ENCODE measurements at regions not wholly inside any gene's neighbourhood (a gene's known extent, or its start where the extent isn't known, plus 50 kb on each side); places are given as distances from the start of the nearest gene placed in this dataset.

DNA sequence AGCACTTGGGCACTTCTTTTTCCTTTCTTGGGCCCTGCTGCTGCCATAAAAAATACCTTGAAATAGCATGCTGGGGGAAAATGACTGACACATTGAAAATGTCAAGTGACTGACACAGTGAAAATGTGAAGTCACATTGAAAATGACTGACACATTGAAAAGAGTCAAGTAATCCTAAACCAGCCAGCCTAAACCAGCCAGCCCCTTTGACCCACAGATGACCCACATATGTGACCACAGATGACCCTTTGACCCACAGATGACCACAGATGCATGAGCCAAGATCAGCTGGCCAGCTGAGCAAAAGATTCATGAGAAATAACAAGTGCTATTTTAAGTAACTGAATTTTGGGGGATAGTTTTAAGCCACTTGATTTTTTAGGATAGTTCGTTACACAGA, 97.8 kb upstream of the SLC28A3 start:
- TF ChIP-seq ZNF121 (CRISPR knock-in tag; IDR thresholded peaks at IDR 0.05): no peak
- TF ChIP-seq IKZF1 (IDR thresholded peaks at IDR 0.05): no peak
- TF ChIP-seq MYC (CRISPR knock-in tag; IDR thresholded peaks at IDR 0.05; ENCODE audit: borderline replicate concordance): no peak
- TF ChIP-seq, protein P1, sequence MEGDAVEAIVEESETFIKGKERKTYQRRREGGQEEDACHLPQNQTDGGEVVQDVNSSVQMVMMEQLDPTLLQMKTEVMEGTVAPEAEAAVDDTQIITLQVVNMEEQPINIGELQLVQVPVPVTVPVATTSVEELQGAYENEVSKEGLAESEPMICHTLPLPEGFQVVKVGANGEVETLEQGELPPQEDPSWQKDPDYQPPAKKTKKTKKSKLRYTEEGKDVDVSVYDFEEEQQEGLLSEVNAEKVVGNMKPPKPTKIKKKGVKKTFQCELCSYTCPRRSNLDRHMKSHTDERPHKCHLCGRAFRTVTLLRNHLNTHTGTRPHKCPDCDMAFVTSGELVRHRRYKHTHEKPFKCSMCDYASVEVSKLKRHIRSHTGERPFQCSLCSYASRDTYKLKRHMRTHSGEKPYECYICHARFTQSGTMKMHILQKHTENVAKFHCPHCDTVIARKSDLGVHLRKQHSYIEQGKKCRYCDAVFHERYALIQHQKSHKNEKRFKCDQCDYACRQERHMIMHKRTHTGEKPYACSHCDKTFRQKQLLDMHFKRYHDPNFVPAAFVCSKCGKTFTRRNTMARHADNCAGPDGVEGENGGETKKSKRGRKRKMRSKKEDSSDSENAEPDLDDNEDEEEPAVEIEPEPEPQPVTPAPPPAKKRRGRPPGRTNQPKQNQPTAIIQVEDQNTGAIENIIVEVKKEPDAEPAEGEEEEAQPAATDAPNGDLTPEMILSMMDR (CRISPR knock-in tag; IDR thresholded peaks at IDR 0.05): no peak
- no peak for TF ChIP-seq POLR2A (IDR thresholded peaks at IDR 0.05; ENCODE audit: insufficient read depth in 1 of 2, low read depth in 2 of 2, low read length in 2 of 2)
- TF ChIP-seq, protein P2, sequence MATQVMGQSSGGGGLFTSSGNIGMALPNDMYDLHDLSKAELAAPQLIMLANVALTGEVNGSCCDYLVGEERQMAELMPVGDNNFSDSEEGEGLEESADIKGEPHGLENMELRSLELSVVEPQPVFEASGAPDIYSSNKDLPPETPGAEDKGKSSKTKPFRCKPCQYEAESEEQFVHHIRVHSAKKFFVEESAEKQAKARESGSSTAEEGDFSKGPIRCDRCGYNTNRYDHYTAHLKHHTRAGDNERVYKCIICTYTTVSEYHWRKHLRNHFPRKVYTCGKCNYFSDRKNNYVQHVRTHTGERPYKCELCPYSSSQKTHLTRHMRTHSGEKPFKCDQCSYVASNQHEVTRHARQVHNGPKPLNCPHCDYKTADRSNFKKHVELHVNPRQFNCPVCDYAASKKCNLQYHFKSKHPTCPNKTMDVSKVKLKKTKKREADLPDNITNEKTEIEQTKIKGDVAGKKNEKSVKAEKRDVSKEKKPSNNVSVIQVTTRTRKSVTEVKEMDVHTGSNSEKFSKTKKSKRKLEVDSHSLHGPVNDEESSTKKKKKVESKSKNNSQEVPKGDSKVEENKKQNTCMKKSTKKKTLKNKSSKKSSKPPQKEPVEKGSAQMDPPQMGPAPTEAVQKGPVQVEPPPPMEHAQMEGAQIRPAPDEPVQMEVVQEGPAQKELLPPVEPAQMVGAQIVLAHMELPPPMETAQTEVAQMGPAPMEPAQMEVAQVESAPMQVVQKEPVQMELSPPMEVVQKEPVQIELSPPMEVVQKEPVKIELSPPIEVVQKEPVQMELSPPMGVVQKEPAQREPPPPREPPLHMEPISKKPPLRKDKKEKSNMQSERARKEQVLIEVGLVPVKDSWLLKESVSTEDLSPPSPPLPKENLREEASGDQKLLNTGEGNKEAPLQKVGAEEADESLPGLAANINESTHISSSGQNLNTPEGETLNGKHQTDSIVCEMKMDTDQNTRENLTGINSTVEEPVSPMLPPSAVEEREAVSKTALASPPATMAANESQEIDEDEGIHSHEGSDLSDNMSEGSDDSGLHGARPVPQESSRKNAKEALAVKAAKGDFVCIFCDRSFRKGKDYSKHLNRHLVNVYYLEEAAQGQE (IDR thresholded peaks at IDR 0.05; ENCODE audit: borderline replicate concordance in 1 of 2, low read depth in 1 of 2, low read length in 2 of 2): no peak
- no peak for TF ChIP-seq PCBP1 (IDR thresholded peaks at IDR 0.05; ENCODE audit: borderline replicate concordance, low read depth, low read length)
- no peak for TF ChIP-seq ZNF724P (CRISPR knock-in tag; IDR thresholded peaks at IDR 0.05; ENCODE audit: borderline replicate concordance)
- TF ChIP-seq NFATC3 (CRISPR knock-in tag; IDR thresholded peaks at IDR 0.05): no peak
- no peak for TF ChIP-seq ZSCAN30 (CRISPR knock-in tag; IDR thresholded peaks at IDR 0.05)
- no peak for TF ChIP-seq ZNF292 (CRISPR knock-in tag; IDR thresholded peaks at IDR 0.05; ENCODE audit: borderline replicate concordance, low read depth)
- no peak for TF ChIP-seq TAF1 (CRISPR knock-in tag; IDR thresholded peaks at IDR 0.05)

Data from HepG2 (cell line).